Choroid plexus epithelial cell (primary cell): ENCODE measurements at regions not wholly inside any gene's neighbourhood (a gene's known extent, or its start where the extent isn't known, plus 50 kb on each side); places are given as distances from the start of the nearest gene placed in this dataset.

Experiments used
- DNase-seq: peaks from one replicate; pipeline ENCODE4 v3.0.0-alpha.2; 2010; ENCODE audit warnings: low read depth
- H3K4me3 ChIP-seq: 2 replicates; pipeline ENCODE4 v1.5.1; 2011; ENCODE audit warnings: low read depth, mild to moderate bottlenecking, control low read depth, low read length, moderate library complexity
- TF ChIP-seq, protein P1 (sequence below): conservative IDR thresholded peaks from 2 replicates; pipeline ENCODE4 v1.5.1; 2011; ENCODE audit warnings: low read depth, mild to moderate bottlenecking, control low read depth, inconsistent platforms, low read length, moderate library complexity

- DNase-seq: no peak
- H3K4me3 ChIP-seq: no peak overlapping the region
- TF ChIP-seq, protein P1, sequence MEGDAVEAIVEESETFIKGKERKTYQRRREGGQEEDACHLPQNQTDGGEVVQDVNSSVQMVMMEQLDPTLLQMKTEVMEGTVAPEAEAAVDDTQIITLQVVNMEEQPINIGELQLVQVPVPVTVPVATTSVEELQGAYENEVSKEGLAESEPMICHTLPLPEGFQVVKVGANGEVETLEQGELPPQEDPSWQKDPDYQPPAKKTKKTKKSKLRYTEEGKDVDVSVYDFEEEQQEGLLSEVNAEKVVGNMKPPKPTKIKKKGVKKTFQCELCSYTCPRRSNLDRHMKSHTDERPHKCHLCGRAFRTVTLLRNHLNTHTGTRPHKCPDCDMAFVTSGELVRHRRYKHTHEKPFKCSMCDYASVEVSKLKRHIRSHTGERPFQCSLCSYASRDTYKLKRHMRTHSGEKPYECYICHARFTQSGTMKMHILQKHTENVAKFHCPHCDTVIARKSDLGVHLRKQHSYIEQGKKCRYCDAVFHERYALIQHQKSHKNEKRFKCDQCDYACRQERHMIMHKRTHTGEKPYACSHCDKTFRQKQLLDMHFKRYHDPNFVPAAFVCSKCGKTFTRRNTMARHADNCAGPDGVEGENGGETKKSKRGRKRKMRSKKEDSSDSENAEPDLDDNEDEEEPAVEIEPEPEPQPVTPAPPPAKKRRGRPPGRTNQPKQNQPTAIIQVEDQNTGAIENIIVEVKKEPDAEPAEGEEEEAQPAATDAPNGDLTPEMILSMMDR: no peak
Observed at GRCh38 chr5:159411115-159411514, 80.8 kb upstream of the IL12B start.

DNA sequence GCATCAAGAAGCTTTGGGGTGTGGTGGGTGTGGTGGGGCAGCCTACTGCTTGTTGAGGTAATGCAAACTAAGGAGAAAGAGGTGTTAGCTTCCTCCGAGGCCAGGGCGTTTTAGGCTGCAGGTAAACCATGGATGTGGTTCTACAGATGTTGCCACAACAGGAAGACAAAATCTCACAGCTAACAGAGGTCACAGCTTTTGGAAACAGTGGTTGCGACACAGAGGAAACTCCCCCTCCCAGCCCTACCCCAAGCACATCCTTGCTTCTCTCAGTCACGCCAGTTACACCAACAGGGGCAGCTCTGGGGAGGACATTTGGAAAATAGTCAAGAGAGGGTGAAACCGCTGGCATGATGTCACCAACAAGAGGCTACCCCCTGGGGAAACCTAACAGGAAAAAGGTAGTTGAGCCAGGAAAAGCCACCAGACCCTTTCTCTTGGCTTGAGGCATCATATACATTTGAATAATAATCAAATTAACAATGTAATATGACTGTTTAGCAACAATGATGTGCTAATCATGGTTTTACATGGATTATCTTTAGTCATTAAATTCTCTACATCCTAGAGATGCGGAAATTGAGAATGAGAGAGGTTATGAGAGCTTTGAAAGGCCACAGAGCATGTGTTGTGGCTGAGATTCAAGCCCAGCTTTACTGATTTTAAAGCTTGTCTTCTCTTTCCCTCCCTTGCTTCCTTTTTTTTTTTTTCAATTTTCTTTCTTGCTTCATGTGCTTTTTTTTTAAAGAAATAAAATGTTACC lies 82.2 kb upstream of the IL12B start:
- H3K4me3 ChIP-seq: no peak overlapping the region
- TF ChIP-seq, protein P1: no peak
- DNase-seq: peak; percentile 30

- TF ChIP-seq, protein P1: no peak
- H3K4me3 ChIP-seq: no peak overlapping the region
- no peak for DNase-seq
Observed at GRCh38 chr5:159414021-159414420, 83.7 kb upstream of the IL12B start.

GRCh38 chr5:159415301-159415937 lies 85.1 kb upstream of the IL12B start:
- no peak overlapping the region for H3K4me3 ChIP-seq
- TF ChIP-seq, protein P1: no peak
- no peak for DNase-seq

DNA sequence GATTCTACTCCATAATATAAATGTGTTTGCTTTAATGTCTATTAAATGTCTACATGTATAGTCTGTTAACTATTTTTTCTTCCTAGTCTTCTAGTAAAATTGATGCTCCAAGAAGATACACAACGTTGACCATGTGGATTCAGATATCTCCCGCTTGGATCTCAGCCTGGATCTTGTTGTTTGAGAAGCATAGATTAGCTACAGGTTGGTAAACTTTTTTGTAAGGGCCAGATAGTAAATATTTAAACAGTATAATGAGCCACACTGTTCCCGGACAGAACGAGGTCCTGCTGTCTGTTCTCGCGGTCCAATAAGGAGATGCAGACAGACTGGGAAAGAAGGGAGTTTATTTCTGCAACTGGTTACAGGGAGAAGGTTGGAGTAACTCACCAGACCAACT lies 86.2 kb upstream of the IL12B start:
- no peak overlapping the region for H3K4me3 ChIP-seq
- DNase-seq: no peak
- TF ChIP-seq, protein P1: no peak

GRCh38 chr5:159417170-159417569 lies 86.9 kb upstream of the IL12B start:
- no peak overlapping the region for H3K4me3 ChIP-seq
- DNase-seq: no peak
- TF ChIP-seq, protein P1: no peak

- TF ChIP-seq, protein P1: no peak
- DNase-seq: no peak
- H3K4me3 ChIP-seq: no peak overlapping the region
Observed at GRCh38 chr5:159419576-159419975, 89.3 kb upstream of the IL12B start.
